GM12874 (cell line): ENCODE measurements at regions not wholly inside any gene's neighbourhood (a gene's known extent, or its start where the extent isn't known, plus 50 kb on each side); places are given as distances from the start of the nearest gene placed in this dataset.

Experiments
- TF ChIP-seq, protein P1 (sequence below): IDR thresholded peaks from 2 replicates; pipeline ENCODE4 v1.5.1; 2011; ENCODE audit warnings: low read depth, mild to moderate bottlenecking, control low read depth, low read length, moderate library complexity; ENCODE audit not compliant: insufficient read depth

DNA sequence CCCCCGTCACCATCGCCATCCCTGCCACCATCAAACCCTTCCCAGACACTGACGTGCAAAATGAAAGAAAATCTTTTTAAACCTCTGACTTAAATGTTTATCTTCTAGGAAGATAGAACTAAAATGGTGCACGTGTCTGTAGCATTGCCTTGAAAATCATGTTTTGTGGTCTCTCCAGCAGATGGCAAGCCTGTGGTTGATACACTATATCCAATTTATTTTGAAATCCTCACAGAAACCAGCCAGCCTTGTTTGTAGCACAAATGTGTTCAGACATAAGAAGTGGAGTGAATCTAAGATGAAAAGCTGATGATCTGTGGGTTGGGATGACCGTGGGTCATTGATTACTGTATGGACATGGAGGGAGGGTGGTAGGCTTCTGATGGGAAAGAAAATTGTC, 436.2 kb upstream of the SMIM21 start:
- TF ChIP-seq, protein P1, sequence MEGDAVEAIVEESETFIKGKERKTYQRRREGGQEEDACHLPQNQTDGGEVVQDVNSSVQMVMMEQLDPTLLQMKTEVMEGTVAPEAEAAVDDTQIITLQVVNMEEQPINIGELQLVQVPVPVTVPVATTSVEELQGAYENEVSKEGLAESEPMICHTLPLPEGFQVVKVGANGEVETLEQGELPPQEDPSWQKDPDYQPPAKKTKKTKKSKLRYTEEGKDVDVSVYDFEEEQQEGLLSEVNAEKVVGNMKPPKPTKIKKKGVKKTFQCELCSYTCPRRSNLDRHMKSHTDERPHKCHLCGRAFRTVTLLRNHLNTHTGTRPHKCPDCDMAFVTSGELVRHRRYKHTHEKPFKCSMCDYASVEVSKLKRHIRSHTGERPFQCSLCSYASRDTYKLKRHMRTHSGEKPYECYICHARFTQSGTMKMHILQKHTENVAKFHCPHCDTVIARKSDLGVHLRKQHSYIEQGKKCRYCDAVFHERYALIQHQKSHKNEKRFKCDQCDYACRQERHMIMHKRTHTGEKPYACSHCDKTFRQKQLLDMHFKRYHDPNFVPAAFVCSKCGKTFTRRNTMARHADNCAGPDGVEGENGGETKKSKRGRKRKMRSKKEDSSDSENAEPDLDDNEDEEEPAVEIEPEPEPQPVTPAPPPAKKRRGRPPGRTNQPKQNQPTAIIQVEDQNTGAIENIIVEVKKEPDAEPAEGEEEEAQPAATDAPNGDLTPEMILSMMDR: no peak

DNA sequence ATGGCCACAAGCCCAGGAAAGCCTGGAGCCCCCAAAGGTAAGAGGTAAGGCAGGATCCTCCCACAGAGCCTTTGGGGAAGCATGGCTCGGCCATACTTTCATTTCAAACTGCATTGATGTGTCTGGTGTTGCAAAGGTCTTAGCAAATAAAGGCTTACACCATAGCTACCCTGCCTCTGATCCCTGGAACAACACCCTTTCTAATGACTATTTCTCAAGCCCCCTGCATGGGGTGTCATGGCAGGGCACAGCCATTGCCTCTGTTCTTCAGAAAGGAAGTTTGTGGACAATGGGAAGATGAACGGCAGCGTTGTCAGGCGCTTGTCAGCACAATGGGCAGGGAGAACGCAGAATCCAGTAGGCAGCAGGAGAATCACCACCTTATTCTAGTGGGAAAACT, 435.0 kb upstream of the SMIM21 start:
- TF ChIP-seq, protein P1: no peak

DNA sequence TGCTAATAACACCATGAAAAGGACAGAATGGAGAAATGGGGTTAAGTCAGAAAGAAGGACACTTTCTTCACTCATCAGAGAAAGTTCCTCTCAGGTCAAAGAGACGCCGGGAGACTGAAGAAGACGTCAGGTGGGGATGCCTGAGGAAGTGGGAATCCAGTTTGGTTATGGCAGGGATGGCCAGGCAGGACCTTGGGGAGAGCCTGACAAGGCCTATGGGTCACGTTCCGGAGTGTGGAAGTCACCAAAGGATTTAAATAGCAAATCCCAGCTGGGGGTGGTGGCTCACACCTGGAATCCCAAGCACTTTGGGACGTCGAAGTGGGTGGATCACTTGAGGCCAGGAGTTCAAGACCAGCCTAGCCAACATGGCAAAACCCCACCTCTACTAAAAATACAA, 432.7 kb upstream of the SMIM21 start:
- TF ChIP-seq, protein P1: no peak

DNA sequence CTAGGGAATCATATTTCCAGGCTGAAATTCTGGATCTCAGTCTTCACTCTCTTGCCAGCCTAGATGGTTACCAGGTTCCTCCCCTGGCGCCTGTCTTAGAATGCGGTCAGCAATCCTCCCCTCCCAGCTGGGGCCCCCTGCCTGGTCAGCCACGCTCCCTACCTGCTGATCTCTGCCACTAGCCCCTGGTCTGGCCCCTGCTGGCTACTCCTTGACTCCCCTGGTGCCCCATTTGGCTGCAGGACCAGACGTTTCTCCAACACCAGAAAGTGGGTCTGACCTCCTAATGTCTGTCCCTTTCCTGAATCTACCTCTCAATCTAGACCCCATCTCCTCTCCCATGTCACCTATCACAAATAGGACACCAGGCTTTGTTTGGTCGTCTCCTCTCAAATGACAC, 432.0 kb upstream of the SMIM21 start:
- TF ChIP-seq, protein P1: no peak

DNA sequence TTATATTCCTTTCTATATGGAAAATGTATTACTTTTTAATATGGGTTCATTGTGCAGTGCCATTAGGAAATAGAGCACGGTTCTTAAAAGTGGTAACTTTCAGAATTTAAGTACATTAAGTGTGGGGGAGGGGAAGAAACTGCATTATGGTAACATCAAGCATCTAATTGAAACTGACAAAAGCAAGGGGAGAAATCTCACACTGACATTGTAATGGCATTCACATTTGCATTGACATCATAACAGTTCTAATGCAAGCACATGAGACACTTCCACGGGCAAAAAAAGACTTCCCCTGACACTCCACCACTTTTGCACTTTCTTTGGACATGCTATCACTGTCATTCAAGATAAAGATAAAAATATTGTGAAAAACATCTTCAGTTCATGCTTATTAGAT, 431.3 kb upstream of the SMIM21 start:
- TF ChIP-seq, protein P1: no peak

DNA sequence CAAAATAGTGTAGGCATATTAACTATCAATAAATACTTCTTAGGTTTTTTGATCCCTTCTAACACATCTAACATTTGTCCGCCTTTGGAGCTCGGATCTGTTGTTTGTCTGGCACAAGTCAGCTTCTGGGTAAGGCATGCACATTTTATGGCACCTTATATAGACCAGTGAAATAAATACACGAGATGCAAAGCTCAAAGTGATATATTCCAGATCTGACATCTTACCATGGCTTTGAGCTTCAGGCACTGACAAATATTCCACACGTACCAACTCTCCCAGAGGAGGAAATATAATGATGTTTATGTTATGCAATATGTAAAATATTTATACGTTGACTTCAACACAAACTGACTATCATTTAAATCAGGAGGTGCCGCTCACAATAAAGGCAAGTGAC, 430.1 kb upstream of the SMIM21 start:
- TF ChIP-seq, protein P1: no peak

DNA sequence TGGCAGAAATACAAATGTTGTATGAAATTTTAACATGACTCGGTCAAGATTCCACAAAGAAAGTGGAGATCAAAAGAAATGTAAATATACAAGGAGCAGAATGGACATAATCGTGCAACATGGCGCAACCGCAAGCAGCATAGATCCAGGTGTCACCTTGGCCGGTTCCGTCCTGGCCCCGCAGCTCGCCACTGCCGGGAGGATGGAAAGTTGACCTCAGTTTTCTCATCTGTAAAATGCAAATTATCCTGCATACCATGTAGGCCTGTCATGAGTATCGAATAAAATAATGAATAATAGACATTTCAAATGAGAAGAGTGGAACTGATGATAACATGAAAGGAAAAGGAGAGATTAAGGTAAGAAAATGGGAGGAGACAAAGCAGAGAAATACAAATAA, 427.3 kb upstream of the SMIM21 start:
- TF ChIP-seq, protein P1: no peak

DNA sequence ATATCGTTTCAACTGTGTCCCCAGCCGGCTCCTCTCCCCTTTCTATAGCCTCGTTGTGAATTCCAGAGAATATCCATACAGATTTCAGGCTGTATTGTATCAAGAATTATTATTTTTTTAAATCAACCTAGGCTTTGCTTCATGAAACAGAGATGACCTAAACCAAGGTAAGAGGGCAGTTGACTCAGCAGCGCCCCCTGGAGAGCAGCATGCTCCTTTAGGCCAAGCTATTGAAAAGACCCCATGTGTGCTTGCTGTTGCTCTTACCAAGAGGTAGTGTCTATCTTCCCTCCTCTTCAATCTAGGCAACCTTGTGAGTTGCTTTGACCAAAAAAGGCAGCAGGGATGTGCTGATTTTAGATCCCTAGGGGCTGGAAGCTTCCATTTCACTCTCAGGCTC, 426.7 kb upstream of the SMIM21 start:
- TF ChIP-seq, protein P1: peak; percentile 61
